Smooth muscle cell (in vitro differentiated cells): ENCODE measurements at regions not wholly inside any gene's neighbourhood (a gene's known extent, or its start where the extent isn't known, plus 50 kb on each side); places are given as distances from the start of the nearest gene placed in this dataset.

ENCODE experiments used
- DNase-seq: peaks from one replicate; lab custom pipeline; 2025; ENCODE audit not compliant: unreplicated experiment; lab: John Stamatoyannopoulos, UW
- H2AFZ ChIP-seq: fragments of 200-600 bp; sonication (generic); 2 replicates; pipeline ENCODE4 v1.6.0; 2016; ENCODE audit warnings: antibody characterized with exemption, low read depth, mild to moderate bottlenecking
- H3F3A ChIP-seq: fragments of 200-600 bp; sonication (generic); 2 replicates; pipeline ENCODE4 v1.6.0; 2017; ENCODE audit warnings: antibody characterized with exemption, low read depth
- H3K27ac ChIP-seq: fragments of 200-600 bp; sonication (generic); 2 replicates; pipeline ENCODE4 v1.5.1; 2016; ENCODE audit warnings: low read depth, mild to moderate bottlenecking
- H3K27me3 ChIP-seq: fragments of 200-600 bp; sonication (generic); 2 replicates; pipeline ENCODE4 v1.6.1; 2016; ENCODE audit warnings: low read depth, mild to moderate bottlenecking
- H3K36me3 ChIP-seq: fragments of 200-600 bp; sonication (generic); 2 replicates; pipeline ENCODE4 v1.5.1; 2016; ENCODE audit warnings: low read depth
- H3K4me1 ChIP-seq: fragments of 200-600 bp; sonication (generic); 2 replicates; pipeline ENCODE4 v1.5.1; 2016; ENCODE audit warnings: low read depth
- H3K4me2 ChIP-seq: fragments of 200-600 bp; sonication (generic); 2 replicates; pipeline ENCODE4 v1.6.0; 2016; ENCODE audit warnings: mild to moderate bottlenecking
- H3K4me3 ChIP-seq: fragments of 200-600 bp; sonication (generic); 2 replicates; pipeline ENCODE4 v1.5.1; 2016; ENCODE audit warnings: mild to moderate bottlenecking
- H3K79me2 ChIP-seq: fragments of 200-600 bp; sonication (generic); 2 replicates; pipeline ENCODE4 v1.6.0; 2016; ENCODE audit warnings: low read depth, mild to moderate bottlenecking
- H3K9ac ChIP-seq: fragments of 200-600 bp; sonication (generic); 2 replicates; pipeline ENCODE4 v1.6.0; 2016; ENCODE audit warnings: low read depth
- H3K9me3 ChIP-seq: fragments of 200-600 bp; sonication (generic); replicated peaks from 2 replicates; pipeline ENCODE4 v1.5.1; 2016; ENCODE audit warnings: low read depth
- H4K20me1 ChIP-seq: fragments of 200-600 bp; sonication (generic); 2 replicates; pipeline ENCODE4 v1.6.0; 2016; ENCODE audit warnings: low read depth
- WGBS: methylation state at CpG from one replicate; pipeline ENCODE4 v1.1.7; 2016; ENCODE audit warnings: low lambda C conversion rate; 5-methylcytosine and 5-hydroxymethylcytosine counted together
- TF ChIP-seq, protein P1 (sequence below): fragments of 200-600 bp; sonication (generic); IDR thresholded peaks from 2 replicates; pipeline ENCODE4 v1.5.1; 2017; ENCODE audit warnings: borderline replicate concordance, mild to moderate bottlenecking, antibody characterized with exemption; ENCODE audit not compliant: insufficient read depth, poor library complexity, severe bottlenecking

DNA sequence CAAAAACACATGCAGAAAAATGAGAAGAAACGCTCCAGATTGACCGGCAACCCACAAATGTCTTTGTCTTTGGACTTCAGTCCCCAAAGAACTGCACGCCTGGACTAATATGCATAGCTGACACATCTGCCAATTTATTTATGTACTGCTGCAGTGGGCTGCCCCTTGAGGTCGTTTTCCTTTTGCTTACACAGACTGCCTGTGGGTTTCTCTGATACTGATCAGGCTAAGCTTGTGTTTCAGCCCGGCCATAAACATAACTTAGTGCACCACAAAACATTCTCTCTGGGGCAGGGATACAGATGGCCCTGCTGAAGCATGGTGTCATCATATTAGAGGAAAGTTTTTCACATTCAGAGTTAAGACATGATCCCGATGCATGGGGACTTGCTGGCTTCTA lies 75.4 kb downstream of the NUDT12 start:
- H3K9me3 ChIP-seq: no peaks in the 10 kb centered on the region
- no peak overlapping the region for H3K9ac ChIP-seq
- TF ChIP-seq, protein P1, sequence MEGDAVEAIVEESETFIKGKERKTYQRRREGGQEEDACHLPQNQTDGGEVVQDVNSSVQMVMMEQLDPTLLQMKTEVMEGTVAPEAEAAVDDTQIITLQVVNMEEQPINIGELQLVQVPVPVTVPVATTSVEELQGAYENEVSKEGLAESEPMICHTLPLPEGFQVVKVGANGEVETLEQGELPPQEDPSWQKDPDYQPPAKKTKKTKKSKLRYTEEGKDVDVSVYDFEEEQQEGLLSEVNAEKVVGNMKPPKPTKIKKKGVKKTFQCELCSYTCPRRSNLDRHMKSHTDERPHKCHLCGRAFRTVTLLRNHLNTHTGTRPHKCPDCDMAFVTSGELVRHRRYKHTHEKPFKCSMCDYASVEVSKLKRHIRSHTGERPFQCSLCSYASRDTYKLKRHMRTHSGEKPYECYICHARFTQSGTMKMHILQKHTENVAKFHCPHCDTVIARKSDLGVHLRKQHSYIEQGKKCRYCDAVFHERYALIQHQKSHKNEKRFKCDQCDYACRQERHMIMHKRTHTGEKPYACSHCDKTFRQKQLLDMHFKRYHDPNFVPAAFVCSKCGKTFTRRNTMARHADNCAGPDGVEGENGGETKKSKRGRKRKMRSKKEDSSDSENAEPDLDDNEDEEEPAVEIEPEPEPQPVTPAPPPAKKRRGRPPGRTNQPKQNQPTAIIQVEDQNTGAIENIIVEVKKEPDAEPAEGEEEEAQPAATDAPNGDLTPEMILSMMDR: no peak
- H2AFZ ChIP-seq: no peak overlapping the region
- no peaks in the 10 kb centered on the region for H3K4me1 ChIP-seq
- H3K36me3 ChIP-seq: no peaks in the 10 kb centered on the region
- H3F3A ChIP-seq: peaks cover 6% of the 10 kb centered on the region
- H3K4me3 ChIP-seq: no peak overlapping the region
- H3K27me3 ChIP-seq: no peaks in the 10 kb centered on the region
- WGBS: 7% methylated on average over 6 of the region's 6 CpGs
- no peaks in the 10 kb centered on the region for H3K79me2 ChIP-seq
- H4K20me1 ChIP-seq: no peaks in the 10 kb centered on the region
- DNase-seq: peak; percentile 11
- peak overlapping the region; percentile 69 for H3K4me2 ChIP-seq
- peak overlapping the region; percentile 51 for H3K27ac ChIP-seq

DNA sequence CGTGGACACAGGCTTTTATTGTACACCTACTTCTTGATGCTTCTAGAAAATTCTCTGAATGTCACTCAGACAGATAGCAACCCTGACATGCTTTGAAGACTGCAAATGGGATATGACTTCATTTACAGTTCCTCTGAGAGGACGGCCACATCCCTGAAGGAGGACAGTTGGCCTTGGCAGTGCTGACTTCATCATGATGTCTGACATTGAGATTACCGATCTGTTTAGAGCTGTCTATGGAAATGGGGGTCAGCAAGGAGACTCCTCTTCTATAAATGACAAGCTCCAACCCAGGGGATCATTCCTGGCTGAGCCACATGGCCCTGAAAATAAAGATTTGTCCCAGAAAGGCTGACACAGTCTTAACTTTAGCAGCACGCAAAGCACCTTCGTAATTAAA lies 75.8 kb downstream of the NUDT12 start:
- no peaks in the 10 kb centered on the region for H3K79me2 ChIP-seq
- no peaks in the 10 kb centered on the region for H3K9me3 ChIP-seq
- H3K4me2 ChIP-seq: peak overlapping the region; percentile 69
- 55% methylated on average over 5 of the region's 5 CpGs for WGBS
- H3K27me3 ChIP-seq: no peaks in the 10 kb centered on the region
- no peak overlapping the region for H3K9ac ChIP-seq
- no peaks in the 10 kb centered on the region for H3K4me1 ChIP-seq
- no peak overlapping the region for H2AFZ ChIP-seq
- H3K4me3 ChIP-seq: no peak overlapping the region
- no peak for DNase-seq
- peak overlapping the region; percentile 51 for H3K27ac ChIP-seq
- TF ChIP-seq, protein P1: no peak
- no peaks in the 10 kb centered on the region for H3K36me3 ChIP-seq
- peaks cover 6% of the 10 kb centered on the region for H3F3A ChIP-seq
- H4K20me1 ChIP-seq: no peaks in the 10 kb centered on the region

DNA sequence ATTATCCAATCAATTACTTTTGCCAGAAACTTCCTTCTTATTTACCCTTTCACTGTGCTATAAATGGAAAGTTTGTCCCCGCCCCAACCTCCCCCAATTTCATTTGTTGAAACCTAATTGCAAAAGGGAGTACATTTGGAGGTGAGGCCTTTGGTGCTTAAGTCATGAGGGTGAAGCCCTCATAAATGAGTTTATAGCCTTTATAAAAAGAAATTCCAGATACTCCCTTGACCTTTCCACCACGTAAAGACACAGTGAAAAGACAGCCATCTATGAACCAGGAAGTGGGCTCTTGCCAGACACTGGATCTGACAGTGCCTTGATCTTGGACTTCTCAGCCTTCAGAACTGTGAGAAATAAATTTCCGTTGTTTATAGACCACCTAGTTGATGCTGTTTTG lies 82.3 kb downstream of the NUDT12 start:
- DNase-seq: no peak
- Histone ChIP-seq H3K36me3 (no peaks in the 10 kb centered on the region), H3F3A (no peaks in the 10 kb centered on the region), H3K27me3 (no peaks in the 10 kb centered on the region), H3K4me2 (no peak overlapping the region), H3K79me2 (no peaks in the 10 kb centered on the region), H2AFZ (no peak overlapping the region), H4K20me1 (no peaks in the 10 kb centered on the region), H3K4me3 (no peak overlapping the region), H3K9ac (no peak overlapping the region), H3K9me3 (no peaks in the 10 kb centered on the region), H3K4me1 (no peaks in the 10 kb centered on the region), H3K27ac (no peak overlapping the region)
- 90% methylated on average over 3 of the region's 3 CpGs for WGBS
- TF ChIP-seq, protein P1: no peak

DNA sequence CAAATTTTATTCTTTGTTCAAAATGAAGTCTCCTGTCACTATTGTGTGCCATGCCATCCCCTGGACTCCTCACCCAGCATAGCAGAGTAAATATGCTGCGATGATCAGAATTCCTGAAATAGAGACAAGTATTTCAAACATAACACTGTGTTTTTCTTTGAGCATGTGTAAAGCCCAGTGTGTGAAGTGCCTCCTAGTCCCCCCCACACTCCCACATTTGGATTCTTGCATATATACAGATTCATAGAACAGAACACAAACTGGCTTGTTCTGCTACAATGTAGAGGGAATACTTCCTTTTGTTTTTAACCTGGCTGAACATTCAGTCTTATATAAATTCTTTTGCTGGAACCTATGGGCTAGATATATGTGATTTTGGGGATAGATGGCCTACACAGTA lies 84.9 kb downstream of the NUDT12 start:
- Histone ChIP-seq H3K36me3 (no peaks in the 10 kb centered on the region), H3F3A (no peaks in the 10 kb centered on the region), H3K4me3 (no peak overlapping the region), H3K79me2 (no peaks in the 10 kb centered on the region), H3K27ac (no peak overlapping the region), H3K9me3 (no peaks in the 10 kb centered on the region), H3K4me1 (no peaks in the 10 kb centered on the region), H3K27me3 (no peaks in the 10 kb centered on the region), H3K4me2 (no peak overlapping the region), H2AFZ (no peak overlapping the region), H4K20me1 (no peaks in the 10 kb centered on the region), H3K9ac (no peak overlapping the region)
- no peak for DNase-seq
- TF ChIP-seq, protein P1: no peak
- WGBS: 88% methylated on average over 1 of the region's 1 CpG
